ENCODE measurements at regions not wholly inside any gene's neighbourhood (a gene's known extent, or its start where the extent isn't known, plus 50 kb on each side); places are given as distances from the start of the nearest gene placed in this dataset.

GRCh38 chr5:103904651-103905050, 342.1 kb upstream of the NUDT12 start:
- TF ChIP-seq CTCF (IDR thresholded peaks at IDR 0.05; ENCODE audit: low read depth, low read length, missing control alignments): no peak
- Histone ChIP-seq H3K27me3 (replicated peaks) (no peaks in the 10 kb centered on the region), H3K27ac (no peak overlapping the region), H3K36me3 (replicated peaks) (no peaks in the 10 kb centered on the region), H3K4me3 (ENCODE audit: low read depth, low read length) (no peak overlapping the region)
- no peak for DNase-seq
- in situ Hi-C loops (cut with HindIII; ENCODE audit: low pct_ligation_motif_present, low sequenced_read_pairs): no loop called here

- in situ Hi-C loops (cut with HindIII; ENCODE audit: low pct_ligation_motif_present, low sequenced_read_pairs): no loop called here
- TF ChIP-seq CTCF (IDR thresholded peaks at IDR 0.05; ENCODE audit: low read depth, low read length, missing control alignments): no peak
- no peak overlapping the region for H3K4me3 ChIP-seq (ENCODE audit: low read depth, low read length)
- H3K27me3 ChIP-seq (replicated peaks): no peaks in the 10 kb centered on the region
- no peaks in the 10 kb centered on the region for H3K36me3 ChIP-seq (replicated peaks)
- no peak for DNase-seq
- H3K27ac ChIP-seq: no peak overlapping the region
Measured at GRCh38 chr5:103902893-103903292, 340.3 kb upstream of the NUDT12 start.

- no peak for TF ChIP-seq CTCF (IDR thresholded peaks at IDR 0.05; ENCODE audit: low read depth, low read length, missing control alignments)
- Histone ChIP-seq H3K27ac (no peak overlapping the region), H3K27me3 (replicated peaks) (no peaks in the 10 kb centered on the region), H3K36me3 (replicated peaks) (no peaks in the 10 kb centered on the region), H3K4me3 (ENCODE audit: low read depth, low read length) (no peak overlapping the region)
- DNase-seq: no peak
- in situ Hi-C loops (cut with HindIII; ENCODE audit: low pct_ligation_motif_present, low sequenced_read_pairs): no loop called here
Measured at GRCh38 chr5:103901885-103902284, 339.3 kb upstream of the NUDT12 start.

GRCh38 chr5:103896593-103896992, 334.0 kb upstream of the NUDT12 start:
- Histone ChIP-seq H3K36me3 (replicated peaks) (no peaks in the 10 kb centered on the region), H3K27me3 (replicated peaks) (no peaks in the 10 kb centered on the region), H3K27ac (no peak overlapping the region), H3K4me3 (ENCODE audit: low read depth, low read length) (no peak overlapping the region)
- in situ Hi-C loops (cut with HindIII; ENCODE audit: low pct_ligation_motif_present, low sequenced_read_pairs): no loop called here
- DNase-seq: no peak
- no peak for TF ChIP-seq CTCF (IDR thresholded peaks at IDR 0.05; ENCODE audit: low read depth, low read length, missing control alignments)

- Histone ChIP-seq H3K36me3 (replicated peaks) (no peaks in the 10 kb centered on the region), H3K4me3 (ENCODE audit: low read depth, low read length) (no peak overlapping the region), H3K27ac (no peak overlapping the region), H3K27me3 (replicated peaks) (no peaks in the 10 kb centered on the region)
- in situ Hi-C loops (cut with HindIII; ENCODE audit: low pct_ligation_motif_present, low sequenced_read_pairs): no loop called here
- no peak for TF ChIP-seq CTCF (IDR thresholded peaks at IDR 0.05; ENCODE audit: low read depth, low read length, missing control alignments)
- DNase-seq: no peak
Measured at GRCh38 chr5:103895738-103896137, 333.1 kb upstream of the NUDT12 start.

GRCh38 chr5:103894882-103895281, 332.3 kb upstream of the NUDT12 start:
- no peak for TF ChIP-seq CTCF (IDR thresholded peaks at IDR 0.05; ENCODE audit: low read depth, low read length, missing control alignments)

More at GRCh38 chr5:103894882-103895281, 332.3 kb upstream of the NUDT12 start:
- in situ Hi-C loops (cut with HindIII; ENCODE audit: low pct_ligation_motif_present, low sequenced_read_pairs): no loop called here
- Histone ChIP-seq H3K27ac (no peak overlapping the region), H3K4me3 (ENCODE audit: low read depth, low read length) (no peak overlapping the region), H3K36me3 (replicated peaks) (no peaks in the 10 kb centered on the region), H3K27me3 (replicated peaks) (no peaks in the 10 kb centered on the region)
- DNase-seq: peak; percentile 2
